Uterus (tissue), 2 donors: ENCODE measurements at regions not wholly inside any gene's neighbourhood (a gene's known extent, or its start where the extent isn't known, plus 50 kb on each side); places are given as distances from the start of the nearest gene placed in this dataset.

ENCODE experiments used
- POLR2A ChIP-seq, 2 donors: fragments of 450-650 bp; IDR thresholded peaks; one replicate each; pipeline ENCODE4 v1.6.1; 2016; ENCODE audit warnings: antibody characterized with exemption in 2 of 2, mild to moderate bottlenecking in 1 of 2, moderate library complexity in 1 of 2
- TF ChIP-seq, protein P1 (sequence below), 4 experiments: fragments of 200-600 bp in 2 of 4; fragments of 450-650 bp in 2 of 4; sonication (generic) in 2 of 4; IDR thresholded peaks; one replicate each; pipeline ENCODE4 v1.5.1; 2016 to 2019; ENCODE audit warnings: antibody characterized with exemption in 4 of 4, mild to moderate bottlenecking in 2 of 4, moderate library complexity in 1 of 4

DNA sequence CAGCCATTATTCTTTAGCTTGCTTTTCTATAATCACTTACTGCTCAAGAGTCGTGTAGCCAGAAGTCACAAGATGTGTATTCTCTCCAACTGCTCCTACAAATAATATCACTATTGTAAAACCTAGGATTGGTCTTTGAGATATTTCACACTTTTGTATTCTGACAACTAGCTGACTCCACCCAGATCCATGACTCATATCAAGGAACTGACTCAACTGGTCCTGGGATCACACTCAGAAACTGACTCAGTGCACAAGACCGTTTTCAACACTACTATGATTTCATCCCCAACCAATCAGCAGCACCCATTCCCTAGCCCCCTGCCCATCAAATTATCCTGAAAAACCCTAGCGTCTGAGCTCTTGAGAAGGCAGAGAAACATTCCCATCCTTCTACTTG lies 56.5 kb upstream of the ORC5 start:
- TF ChIP-seq, protein P1, sequence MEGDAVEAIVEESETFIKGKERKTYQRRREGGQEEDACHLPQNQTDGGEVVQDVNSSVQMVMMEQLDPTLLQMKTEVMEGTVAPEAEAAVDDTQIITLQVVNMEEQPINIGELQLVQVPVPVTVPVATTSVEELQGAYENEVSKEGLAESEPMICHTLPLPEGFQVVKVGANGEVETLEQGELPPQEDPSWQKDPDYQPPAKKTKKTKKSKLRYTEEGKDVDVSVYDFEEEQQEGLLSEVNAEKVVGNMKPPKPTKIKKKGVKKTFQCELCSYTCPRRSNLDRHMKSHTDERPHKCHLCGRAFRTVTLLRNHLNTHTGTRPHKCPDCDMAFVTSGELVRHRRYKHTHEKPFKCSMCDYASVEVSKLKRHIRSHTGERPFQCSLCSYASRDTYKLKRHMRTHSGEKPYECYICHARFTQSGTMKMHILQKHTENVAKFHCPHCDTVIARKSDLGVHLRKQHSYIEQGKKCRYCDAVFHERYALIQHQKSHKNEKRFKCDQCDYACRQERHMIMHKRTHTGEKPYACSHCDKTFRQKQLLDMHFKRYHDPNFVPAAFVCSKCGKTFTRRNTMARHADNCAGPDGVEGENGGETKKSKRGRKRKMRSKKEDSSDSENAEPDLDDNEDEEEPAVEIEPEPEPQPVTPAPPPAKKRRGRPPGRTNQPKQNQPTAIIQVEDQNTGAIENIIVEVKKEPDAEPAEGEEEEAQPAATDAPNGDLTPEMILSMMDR (IDR thresholded peaks at IDR 0.05): no peak
- TF ChIP-seq POLR2A (IDR thresholded peaks at IDR 0.05): no peak
